ENCODE measurements at regions not wholly inside any gene's neighbourhood (a gene's known extent, or its start where the extent isn't known, plus 50 kb on each side); places are given as distances from the start of the nearest gene placed in this dataset.

GRCh38 chr20:22825076-22825475 lies 210.0 kb upstream of the SSTR4 start:
- TF ChIP-seq POLR2AphosphoS5 (IDR thresholded peaks at IDR 0.05; ENCODE audit: low read depth, low read length), result no peak
- TF ChIP-seq POLR2A (IDR thresholded peaks at IDR 0.05; ENCODE audit: low read depth, low read length), result no peak
